Psoas muscle (tissue), 7 donors: ENCODE measurements at regions not wholly inside any gene's neighbourhood (a gene's known extent, or its start where the extent isn't known, plus 50 kb on each side); places are given as distances from the start of the nearest gene placed in this dataset.

ENCODE experiments used
- ATAC-seq, 4 donors: fragments of 200-7000 bp; cut with Tn5 transposase; one replicate each; pipeline ENCODE4 v1.9.1; 2020; ENCODE audit warnings: moderate library complexity in 3 of 4, mild to moderate bottlenecking in 2 of 4
- DNase-seq, 2 donors: peaks; one replicate each; pipeline ENCODE4 v3.0.0-alpha.2; 2020
- H3K27ac ChIP-seq: fragments of 200-600 bp; one replicate; pipeline ENCODE4 v1.8.0; 2022
- H3K27me3 ChIP-seq, 3 donors: fragments of 200-600 bp in 1 of 3; one replicate each; pipeline versions ENCODE4 v1.6.1 to v1.8.0; 2013 to 2022; ENCODE audit warnings: low read length in 2 of 3, mild to moderate bottlenecking in 2 of 3, moderate library complexity in 1 of 3; ENCODE audit not compliant: insufficient read depth in 3 of 3
- H3K36me3 ChIP-seq, 2 donors: fragments of 200-600 bp in 1 of 2; one replicate each; pipeline versions ENCODE4 v1.6.1 to v1.8.0; 2013 to 2022; ENCODE audit warnings: low read depth in 1 of 2, mild to moderate bottlenecking in 1 of 2, moderate library complexity in 1 of 2; ENCODE audit not compliant: insufficient read depth in 1 of 2
- H3K4me1 ChIP-seq: fragments of 200-600 bp; one replicate; pipeline ENCODE4 v1.8.0; 2022
- H3K4me3 ChIP-seq: fragments of 200-600 bp; one replicate; pipeline ENCODE4 v1.8.0; 2022; ENCODE audit warnings: mild to moderate bottlenecking
- H3K9me3 ChIP-seq: fragments of 200-600 bp; one replicate; pipeline ENCODE4 v1.8.0; 2022
- CTCF ChIP-seq: fragments of 200-600 bp; IDR thresholded peaks from one replicate; pipeline ENCODE4 v1.8.0; 2022; ENCODE audit warnings: antibody characterized with exemption
- WGBS, 3 donors: extraction: QIAGEN DNeasy Blood & Tissue Kit; methylation state at CpG; one replicate each; pipeline versions ENCODE4 v1.1.6 to v1.1.7; 2013; 5-methylcytosine and 5-hydroxymethylcytosine counted together
- intact Hi-C, 2 donors: fragments of 100-400 bp; cut with DNase I; formaldehyde crosslinking; loops; one replicate each; pipeline versions ENCODE4 v1.11.0 to v1.14.2; 2022
- donor health status: healthy with polysubstance abuse.
- donor health status: DM: no; HTN: no; CAD: no; lungs with moderate emphysema.
- donor health status: Bipolar disorder and iron deficiency.
- donor health status: healthy.
- donor health status: DM: yes; HTN: yes; CAD: no.
- donor health status: DM: no; HTN: no; CAD: no.
- donor health status: DM: yes; HTN: yes; CAD: no.

GRCh38 chrX:47316276-47317025 lies 53.9 kb upstream of the ZNF157 start:
- no peak for DNase-seq
- H3K4me3 ChIP-seq: no peak overlapping the region
- WGBS, 3 donors: 26 to 31% (median 27%) methylated on average over 14 of the region's 14 CpGs

More at GRCh38 chrX:47316276-47317025, 53.9 kb upstream of the ZNF157 start:
- H3K27ac ChIP-seq: no peak overlapping the region
- no peak for TF ChIP-seq CTCF
- H3K36me3 ChIP-seq: no peaks in the 10 kb centered on the region
- no peaks in the 10 kb centered on the region for H3K4me1 ChIP-seq
- H3K9me3 ChIP-seq: no peaks in the 10 kb centered on the region
- intact Hi-C loops: no loop called here
- no peak for ATAC-seq
- peaks cover 0 to 34% (median 0%) of the 10 kb centered on the region in 3 donors for H3K27me3 ChIP-seq
